Mesothelial cell of epicardium (in vitro differentiated cells): ENCODE measurements at regions not wholly inside any gene's neighbourhood (a gene's known extent, or its start where the extent isn't known, plus 50 kb on each side); places are given as distances from the start of the nearest gene placed in this dataset.
A peak's percentile ranks its signal among the peaks of the same experiment; 100 is the strongest.

Experiments used
- DNase-seq, 2 experiments: peaks; one replicate each; pipeline ENCODE4 v3.0.0; 2021; ENCODE audit warnings: low spot score in 2 of 2; ENCODE audit not compliant: unreplicated experiment in 2 of 2
- H3K27ac Mint-ChIP-seq: 2 replicates; pipeline ENCODE4 v1.8.0; 2021; ENCODE audit warnings: mixed read lengths
- H3K27me3 Mint-ChIP-seq: 2 replicates; pipeline ENCODE4 v1.8.0; 2021; ENCODE audit warnings: low read depth, mixed read lengths
- H3K36me3 Mint-ChIP-seq: 2 replicates; pipeline ENCODE4 v1.8.0; 2021; ENCODE audit warnings: mixed read lengths
- H3K4me1 Mint-ChIP-seq: 2 replicates; pipeline ENCODE4 v1.8.0; 2021; ENCODE audit warnings: mixed read lengths
- H3K4me3 Mint-ChIP-seq: 2 replicates; pipeline ENCODE4 v1.8.0; 2021; ENCODE audit warnings: mild to moderate bottlenecking, moderate library complexity, mixed read lengths
- H3K9me3 Mint-ChIP-seq: 2 replicates; pipeline ENCODE4 v1.8.0; 2021; ENCODE audit warnings: mixed read lengths
- TF ChIP-seq, protein P1 (sequence below): fragments of 200-600 bp; sonication (generic); IDR thresholded peaks from one replicate; pipeline ENCODE4 v1.5.0; 2021; ENCODE audit warnings: antibody characterized with exemption; ENCODE audit not compliant: unreplicated experiment

DNA sequence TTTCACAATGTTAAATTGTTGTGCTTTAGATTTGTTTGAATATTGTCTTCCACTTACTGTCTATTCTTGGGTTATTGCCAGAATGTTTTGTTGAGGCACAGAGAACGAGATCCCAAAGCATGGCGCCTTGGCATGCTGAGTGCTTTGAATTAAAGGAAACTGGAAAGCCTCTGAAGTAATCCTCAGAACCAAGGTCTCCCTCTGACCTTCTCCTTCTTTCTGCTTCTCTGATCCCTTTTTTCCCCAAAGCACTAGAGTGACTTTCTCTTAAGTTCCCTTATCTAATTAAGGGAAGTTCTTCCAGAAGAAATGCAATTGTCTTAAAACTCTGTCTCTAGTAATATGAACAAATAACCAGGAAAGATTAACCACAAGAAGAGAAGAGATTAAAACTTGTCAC lies 214.7 kb downstream of the SPP2 start:
- no peak overlapping the region for H3K4me3 Mint-ChIP-seq
- TF ChIP-seq, protein P1, sequence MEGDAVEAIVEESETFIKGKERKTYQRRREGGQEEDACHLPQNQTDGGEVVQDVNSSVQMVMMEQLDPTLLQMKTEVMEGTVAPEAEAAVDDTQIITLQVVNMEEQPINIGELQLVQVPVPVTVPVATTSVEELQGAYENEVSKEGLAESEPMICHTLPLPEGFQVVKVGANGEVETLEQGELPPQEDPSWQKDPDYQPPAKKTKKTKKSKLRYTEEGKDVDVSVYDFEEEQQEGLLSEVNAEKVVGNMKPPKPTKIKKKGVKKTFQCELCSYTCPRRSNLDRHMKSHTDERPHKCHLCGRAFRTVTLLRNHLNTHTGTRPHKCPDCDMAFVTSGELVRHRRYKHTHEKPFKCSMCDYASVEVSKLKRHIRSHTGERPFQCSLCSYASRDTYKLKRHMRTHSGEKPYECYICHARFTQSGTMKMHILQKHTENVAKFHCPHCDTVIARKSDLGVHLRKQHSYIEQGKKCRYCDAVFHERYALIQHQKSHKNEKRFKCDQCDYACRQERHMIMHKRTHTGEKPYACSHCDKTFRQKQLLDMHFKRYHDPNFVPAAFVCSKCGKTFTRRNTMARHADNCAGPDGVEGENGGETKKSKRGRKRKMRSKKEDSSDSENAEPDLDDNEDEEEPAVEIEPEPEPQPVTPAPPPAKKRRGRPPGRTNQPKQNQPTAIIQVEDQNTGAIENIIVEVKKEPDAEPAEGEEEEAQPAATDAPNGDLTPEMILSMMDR, result no peak
- H3K27ac Mint-ChIP-seq, result no peak overlapping the region
- no peaks in the 10 kb centered on the region for H3K27me3 Mint-ChIP-seq
- no peaks in the 10 kb centered on the region for H3K36me3 Mint-ChIP-seq
- no peak for DNase-seq
- peaks cover 3% of the 10 kb centered on the region for H3K9me3 Mint-ChIP-seq
- H3K4me1 Mint-ChIP-seq, result peaks cover 3% of the 10 kb centered on the region

DNA sequence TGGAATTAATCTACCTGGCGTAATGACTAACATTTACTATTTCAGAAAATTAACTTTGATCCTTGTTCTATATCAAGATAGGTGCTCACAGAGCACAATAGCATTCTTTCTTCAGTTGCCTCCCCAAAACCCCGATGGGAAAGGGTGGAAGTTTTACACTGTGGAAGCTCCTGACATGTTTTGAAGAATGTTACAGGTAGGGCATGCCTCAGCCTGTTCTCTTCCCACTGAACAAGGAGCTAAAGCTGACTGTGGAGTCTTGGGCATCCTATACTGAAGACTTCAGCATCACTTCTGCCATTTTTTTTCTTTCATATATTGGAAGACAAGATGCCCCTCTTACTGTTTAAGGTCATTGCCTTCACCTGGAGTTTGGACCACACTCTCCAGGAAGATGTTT lies 211.2 kb downstream of the SPP2 start:
- TF ChIP-seq, protein P1, result no peak
- H3K9me3 Mint-ChIP-seq, result peaks cover 3% of the 10 kb centered on the region
- DNase-seq, result no peak
- no peak overlapping the region for H3K27ac Mint-ChIP-seq
- H3K27me3 Mint-ChIP-seq, result no peaks in the 10 kb centered on the region
- H3K4me3 Mint-ChIP-seq, result no peak overlapping the region
- H3K4me1 Mint-ChIP-seq, result peaks cover 5% of the 10 kb centered on the region
- H3K36me3 Mint-ChIP-seq, result no peaks in the 10 kb centered on the region

GRCh38 chr2:234259440-234259839 lies 208.9 kb downstream of the SPP2 start:
- Mint-ChIP-seq H3K36me3 (no peaks in the 10 kb centered on the region), H3K27ac (no peak overlapping the region), H3K4me3 (no peak overlapping the region), H3K4me1 (peaks cover 10% of the 10 kb centered on the region), H3K27me3 (no peaks in the 10 kb centered on the region), H3K9me3 (peaks cover 3% of the 10 kb centered on the region)
- no peak for DNase-seq
- TF ChIP-seq, protein P1, result no peak

- Mint-ChIP-seq H3K27ac (no peak overlapping the region), H3K27me3 (no peaks in the 10 kb centered on the region), H3K36me3 (no peaks in the 10 kb centered on the region), H3K9me3 (peaks cover 3% of the 10 kb centered on the region), H3K4me1 (peaks cover 10% of the 10 kb centered on the region), H3K4me3 (no peak overlapping the region)
- DNase-seq, result no peak
- TF ChIP-seq, protein P1, result no peak
These were observed 208.2 kb downstream of the SPP2 start for GRCh38 chr2:234258562-234259141.

DNA sequence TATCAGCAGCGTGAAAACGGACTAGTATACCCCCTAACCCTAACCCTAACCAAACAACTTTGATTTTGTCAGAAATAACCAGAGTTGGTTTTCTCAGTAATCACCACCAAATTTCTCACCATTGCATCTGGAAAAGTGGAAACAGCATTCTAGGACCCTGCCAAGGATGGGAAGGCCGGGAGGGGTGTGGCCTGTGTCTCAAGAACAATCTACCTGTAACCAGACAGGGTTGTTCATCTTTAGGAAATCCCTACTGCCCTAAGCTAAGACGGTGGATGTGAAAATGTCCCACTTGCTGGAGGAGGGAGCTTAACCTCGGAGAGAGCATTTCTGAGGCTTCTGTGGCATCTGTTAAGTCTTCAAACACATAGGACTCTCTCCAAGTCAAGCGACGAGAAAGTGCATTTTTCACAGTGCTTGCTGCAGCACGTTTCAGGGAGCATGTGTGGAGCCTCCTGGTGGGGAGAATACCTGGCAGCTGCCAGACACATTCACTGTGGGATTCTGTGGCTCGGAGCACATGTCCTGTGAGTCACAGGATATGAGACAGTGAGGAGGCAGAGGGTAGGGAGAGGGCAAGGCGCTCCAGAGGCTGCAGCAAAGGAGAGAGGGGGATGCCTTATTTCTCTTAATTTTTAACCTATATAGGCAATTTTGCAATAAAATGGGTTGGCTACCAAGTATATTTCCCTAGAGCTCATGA lies 207.5 kb downstream of the SPP2 start:
- no peaks in the 10 kb centered on the region for H3K27me3 Mint-ChIP-seq
- peaks cover 10% of the 10 kb centered on the region for H3K4me1 Mint-ChIP-seq
- H3K36me3 Mint-ChIP-seq, result no peaks in the 10 kb centered on the region
- no peak overlapping the region for H3K4me3 Mint-ChIP-seq
- no peak overlapping the region for H3K27ac Mint-ChIP-seq
- TF ChIP-seq, protein P1, result peak; percentile 19
- H3K9me3 Mint-ChIP-seq, result peaks cover 3% of the 10 kb centered on the region
- peak in 1 of 2 experiments; percentile 56 for DNase-seq
